ENCODE measurements at regions not wholly inside any gene's neighbourhood (a gene's known extent, or its start where the extent isn't known, plus 50 kb on each side); places are given as distances from the start of the nearest gene placed in this dataset.
"Not testable (repeated sequence)": the region's sequence is repeated elsewhere in the genome, so short reads cannot be mapped to it uniquely, and the experiment has no call there.

GRCh38 chr5:115695310-115695880 is 69.6 kb upstream of the TMED7 start:
- H3K27ac ChIP-seq, result no peak overlapping the region
- TF ChIP-seq, protein P1, sequence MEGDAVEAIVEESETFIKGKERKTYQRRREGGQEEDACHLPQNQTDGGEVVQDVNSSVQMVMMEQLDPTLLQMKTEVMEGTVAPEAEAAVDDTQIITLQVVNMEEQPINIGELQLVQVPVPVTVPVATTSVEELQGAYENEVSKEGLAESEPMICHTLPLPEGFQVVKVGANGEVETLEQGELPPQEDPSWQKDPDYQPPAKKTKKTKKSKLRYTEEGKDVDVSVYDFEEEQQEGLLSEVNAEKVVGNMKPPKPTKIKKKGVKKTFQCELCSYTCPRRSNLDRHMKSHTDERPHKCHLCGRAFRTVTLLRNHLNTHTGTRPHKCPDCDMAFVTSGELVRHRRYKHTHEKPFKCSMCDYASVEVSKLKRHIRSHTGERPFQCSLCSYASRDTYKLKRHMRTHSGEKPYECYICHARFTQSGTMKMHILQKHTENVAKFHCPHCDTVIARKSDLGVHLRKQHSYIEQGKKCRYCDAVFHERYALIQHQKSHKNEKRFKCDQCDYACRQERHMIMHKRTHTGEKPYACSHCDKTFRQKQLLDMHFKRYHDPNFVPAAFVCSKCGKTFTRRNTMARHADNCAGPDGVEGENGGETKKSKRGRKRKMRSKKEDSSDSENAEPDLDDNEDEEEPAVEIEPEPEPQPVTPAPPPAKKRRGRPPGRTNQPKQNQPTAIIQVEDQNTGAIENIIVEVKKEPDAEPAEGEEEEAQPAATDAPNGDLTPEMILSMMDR (IDR thresholded peaks at IDR 0.05), result no peak
- TF ChIP-seq ZFX (IDR thresholded peaks at IDR 0.05; ENCODE audit: borderline replicate concordance), result no peak

DNA sequence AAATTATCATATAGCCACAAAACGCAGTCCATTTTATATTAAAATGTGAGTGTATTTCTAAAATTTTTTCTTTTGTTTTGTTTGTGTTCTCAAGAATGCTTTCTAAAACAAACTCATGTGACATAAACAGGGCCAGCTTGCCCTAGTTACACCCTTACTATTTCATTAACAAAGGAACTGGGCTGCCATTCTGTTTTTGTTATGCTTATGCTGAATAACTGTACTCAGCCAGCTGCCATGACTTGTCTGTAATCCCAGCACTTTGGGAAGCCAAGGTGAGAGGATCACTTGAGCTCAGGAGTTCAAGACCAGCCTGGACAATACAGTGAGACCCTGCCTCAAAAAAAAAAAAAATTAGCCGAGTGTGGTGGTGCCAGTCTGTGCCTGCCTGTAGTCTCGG is 66.0 kb upstream of the TMED7 start:
- not testable (repeated sequence) for H3K27ac ChIP-seq

- H3K27ac ChIP-seq, result no peak overlapping the region
- TF ChIP-seq ZFX (IDR thresholded peaks at IDR 0.05; ENCODE audit: borderline replicate concordance), result no peak
- TF ChIP-seq, protein P1 (IDR thresholded peaks at IDR 0.05), result no peak
These were observed 60.9 kb upstream of the TMED7 start for GRCh38 chr5:115686738-115687074.

DNA sequence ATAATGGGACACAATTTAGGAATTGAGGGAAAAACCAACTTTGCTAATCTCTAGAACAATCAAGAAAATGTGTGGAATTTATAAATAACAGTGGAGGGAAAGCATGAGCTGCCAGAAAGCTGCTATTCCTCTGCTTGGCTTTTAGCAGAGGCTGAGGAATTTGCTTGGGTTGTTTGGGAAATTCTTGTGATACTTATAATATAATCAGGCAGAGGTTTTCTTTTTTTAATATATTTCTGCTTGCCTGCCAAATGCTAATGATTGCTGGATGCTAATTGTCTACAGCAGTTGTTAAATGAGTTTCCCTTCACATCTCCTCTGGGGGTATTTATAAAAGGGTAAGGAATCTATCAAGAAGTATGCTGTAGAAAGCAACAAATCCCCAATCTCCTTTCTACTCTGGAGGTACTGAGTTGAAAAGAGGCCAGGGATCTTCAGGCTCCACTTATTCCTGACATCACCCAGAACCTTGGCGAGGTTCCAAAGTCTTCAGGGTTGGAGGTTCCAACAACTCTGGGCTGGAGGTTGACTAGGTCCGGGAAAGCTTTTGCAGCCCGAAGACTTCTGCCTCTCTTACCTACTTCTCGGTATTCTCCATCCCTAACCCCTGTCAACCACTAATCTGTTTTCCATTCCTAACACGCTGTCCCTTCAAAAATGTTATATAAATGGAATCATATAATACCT is 60.4 kb upstream of the TMED7 start:
- no peak overlapping the region for H3K27ac ChIP-seq
- TF ChIP-seq, protein P1 (IDR thresholded peaks at IDR 0.05), result no peak
- TF ChIP-seq ZFX (IDR thresholded peaks at IDR 0.05; ENCODE audit: borderline replicate concordance), result no peak

GRCh38 chr5:115685490-115685889 is 59.7 kb upstream of the TMED7 start:
- TF ChIP-seq ZFX (IDR thresholded peaks at IDR 0.05; ENCODE audit: borderline replicate concordance), result no peak
- TF ChIP-seq, protein P1 (IDR thresholded peaks at IDR 0.05), result no peak
- H3K27ac ChIP-seq, result no peak overlapping the region

- TF ChIP-seq, protein P1 (IDR thresholded peaks at IDR 0.05), result no peak
- no peak for TF ChIP-seq ZFX (IDR thresholded peaks at IDR 0.05; ENCODE audit: borderline replicate concordance)
- no peak overlapping the region for H3K27ac ChIP-seq
These were observed 58.7 kb upstream of the TMED7 start for GRCh38 chr5:115684513-115685037.

- TF ChIP-seq, protein P1 (IDR thresholded peaks at IDR 0.05), result no peak
- TF ChIP-seq ZFX (IDR thresholded peaks at IDR 0.05; ENCODE audit: borderline replicate concordance), result no peak
- H3K27ac ChIP-seq, result no peak overlapping the region
These were observed 57.2 kb upstream of the TMED7 start for GRCh38 chr5:115683081-115683480.
